ENCODE measurements at regions not wholly inside any gene's neighbourhood (a gene's known extent, or its start where the extent isn't known, plus 50 kb on each side); places are given as distances from the start of the nearest gene placed in this dataset.

GRCh38 chr3:66592927-66593625 is 92.3 kb upstream of the LRIG1 start:
- TF ChIP-seq HNF4G (IDR thresholded peaks at IDR 0.05) (no peak), CTCF (IDR thresholded peaks at IDR 0.05; ENCODE audit: low read depth, low read length, missing input control) (no peak), JUND (IDR thresholded peaks at IDR 0.05) (no peak)

Measured in liver (tissue), 3 donors.